Duodenal mucosa (tissue), 2 donors: ENCODE measurements at regions not wholly inside any gene's neighbourhood (a gene's known extent, or its start where the extent isn't known, plus 50 kb on each side); places are given as distances from the start of the nearest gene placed in this dataset.
A peak's percentile ranks its signal among the peaks of the same experiment; 100 is the strongest.
"Not testable (repeated sequence)": the region's sequence is repeated elsewhere in the genome, so short reads cannot be mapped to it uniquely, and the experiment has no call there.

Experiments
- H3K27ac ChIP-seq: one replicate; pipeline ENCODE4 v1.7.0; 2013; ENCODE audit warnings: low read depth, low read length
- H3K27me3 ChIP-seq, 2 donors: one replicate each; pipeline ENCODE4 v1.7.0; 2013; ENCODE audit warnings: low read length in 2 of 2, control low read depth in 1 of 2; ENCODE audit not compliant: insufficient read depth in 2 of 2, control insufficient read depth in 1 of 2
- H3K36me3 ChIP-seq, 2 donors: one replicate each; pipeline ENCODE4 v1.7.0; 2013; ENCODE audit warnings: low read length in 2 of 2, control low read depth in 1 of 2; ENCODE audit not compliant: insufficient read depth in 2 of 2, control insufficient read depth in 1 of 2
- H3K4me1 ChIP-seq, 2 donors: one replicate each; pipeline ENCODE4 v1.7.0; 2013; ENCODE audit warnings: low read length in 2 of 2, control low read depth in 1 of 2; ENCODE audit not compliant: insufficient read depth in 2 of 2, control insufficient read depth in 1 of 2
- H3K4me3 ChIP-seq, 2 donors: one replicate each; pipeline ENCODE4 v1.7.0; 2013; ENCODE audit warnings: low read length in 2 of 2, low read depth in 1 of 2
- H3K9ac ChIP-seq, 2 donors: one replicate each; pipeline ENCODE4 v1.7.0; 2013; ENCODE audit warnings: low read length in 2 of 2, low read depth in 1 of 2
- H3K9me3 ChIP-seq, 2 donors: one replicate each; pipeline ENCODE4 v1.7.0; 2013; ENCODE audit warnings: low read length in 2 of 2, control low read depth in 1 of 2; ENCODE audit not compliant: control insufficient read depth in 1 of 2

- Histone ChIP-seq H3K4me1 (peaks cover 0 to 7% of the 10 kb centered on the region in 2 donors), H3K27ac (no peak overlapping the region), H3K27me3 (peaks cover 18 to 20% of the 10 kb centered on the region in 2 donors), H3K9ac (peak overlapping the region in 1 of 2 donors; percentile 4), H3K36me3 (no peaks in the 10 kb centered on the region), H3K9me3 (no peaks in the 10 kb centered on the region), H3K4me3 (peak overlapping the region; percentile 36 to 62)
Measured at GRCh38 chr1:161439280-161440232, 65.7 kb upstream of the FCGR2A start.

GRCh38 chr1:161433191-161433590 is 65.5 kb upstream of the CFAP126 start:
- not testable (repeated sequence) for H3K27ac ChIP-seq, H3K4me3 ChIP-seq, H3K9me3 ChIP-seq, H3K36me3 ChIP-seq, H3K9ac ChIP-seq, H3K4me1 ChIP-seq
- peaks cover 4 to 18% of the 10 kb centered on the region in 2 donors for H3K27me3 ChIP-seq

- no peaks in the 10 kb centered on the region for H3K4me1 ChIP-seq
- peaks cover 0 to 15% of the 10 kb centered on the region in 2 donors for H3K27me3 ChIP-seq
- no peak overlapping the region for H3K4me3 ChIP-seq
- no peaks in the 10 kb centered on the region for H3K9me3 ChIP-seq
- no peak overlapping the region for H3K9ac ChIP-seq
- H3K27ac ChIP-seq: no peak overlapping the region
- no peaks in the 10 kb centered on the region for H3K36me3 ChIP-seq
Measured at GRCh38 chr1:161432091-161432490, 64.4 kb upstream of the CFAP126 start.

- H3K27me3 ChIP-seq: peaks cover 0 to 15% of the 10 kb centered on the region in 2 donors
- H3K36me3 ChIP-seq: no peaks in the 10 kb centered on the region
- no peak overlapping the region for H3K4me3 ChIP-seq
- no peaks in the 10 kb centered on the region for H3K4me1 ChIP-seq
- H3K9me3 ChIP-seq: no peaks in the 10 kb centered on the region
- no peak overlapping the region for H3K27ac ChIP-seq
- no peak overlapping the region for H3K9ac ChIP-seq
Measured at GRCh38 chr1:161427733-161428516, 60.2 kb upstream of the CFAP126 start.

GRCh38 chr1:161422914-161423313 is 55.2 kb upstream of the CFAP126 start:
- not testable (repeated sequence) for H3K4me3 ChIP-seq, H3K36me3 ChIP-seq

GRCh38 chr1:161421456-161421855 is 53.8 kb upstream of the CFAP126 start:
- Histone ChIP-seq H3K27me3 (no peaks in the 10 kb centered on the region), H3K4me3 (no peak overlapping the region), H3K36me3 (no peaks in the 10 kb centered on the region), H3K4me1 (peaks cover 0 to 8% of the 10 kb centered on the region in 2 donors), H3K9me3 (no peaks in the 10 kb centered on the region), H3K27ac (no peak overlapping the region), H3K9ac (no peak overlapping the region)

More at GRCh38 chr1:161422914-161423313, 55.2 kb upstream of the CFAP126 start:
- H3K27me3 ChIP-seq, H3K4me1 ChIP-seq, H3K27ac ChIP-seq, H3K9me3 ChIP-seq, H3K9ac ChIP-seq: not testable (repeated sequence)

- H3K9me3 ChIP-seq: no peaks in the 10 kb centered on the region
- no peak overlapping the region for H3K27ac ChIP-seq
- H3K27me3 ChIP-seq: no peaks in the 10 kb centered on the region
- no peaks in the 10 kb centered on the region for H3K36me3 ChIP-seq
- H3K4me3 ChIP-seq: no peak overlapping the region
- no peak overlapping the region for H3K9ac ChIP-seq
- H3K4me1 ChIP-seq: peaks cover 0 to 8% of the 10 kb centered on the region in 2 donors
Measured at GRCh38 chr1:161420763-161421455, 53.2 kb upstream of the CFAP126 start.

- H3K9ac ChIP-seq, H3K9me3 ChIP-seq, H3K27ac ChIP-seq, H3K27me3 ChIP-seq, H3K4me3 ChIP-seq, H3K4me1 ChIP-seq, H3K36me3 ChIP-seq: not testable (repeated sequence)
Measured at GRCh38 chr1:161417536-161417935, 49.9 kb upstream of the CFAP126 start.
